Left ventricle myocardium superior (tissue), 1 donor: ENCODE measurements at regions not wholly inside any gene's neighbourhood (a gene's known extent, or its start where the extent isn't known, plus 50 kb on each side); places are given as distances from the start of the nearest gene placed in this dataset.

Experiments used
- ATAC-seq: fragments of 200-7000 bp; cut with Tn5 transposase; one replicate; pipeline ENCODE4 v1.9.1; 2020; ENCODE audit warnings: mild to moderate bottlenecking, moderate library complexity
- DNase-seq: peaks from one replicate; pipeline ENCODE4 v3.0.0-alpha.2; 2020
- intact Hi-C: fragments of 100-400 bp; cut with micrococcal nuclease; formaldehyde crosslinking; loops from one replicate; pipeline ENCODE4 v1.11.0; 2022
- donor health status: DM: no; HTN: yes; CAD: no; lungs with severe emphysema.

- DNase-seq (no peak), ATAC-seq (peak; percentile 41)
- intact Hi-C loops, result no loop called here
These were observed 233.8 kb upstream of the TMEM161B start for GRCh38 chr5:88502179-88503040.

GRCh38 chr5:88495810-88496209 lies 227.2 kb upstream of the TMEM161B start:
- no peak for ATAC-seq
- no peak for DNase-seq
- intact Hi-C loops, result no loop called here

GRCh38 chr5:88490874-88491273 lies 222.2 kb upstream of the TMEM161B start:
- intact Hi-C loops, result no loop called here
- DNase-seq, result no peak
- no peak for ATAC-seq

- DNase-seq, result no peak
- intact Hi-C loops, result no loop called here
- no peak for ATAC-seq
These were observed 220.7 kb upstream of the TMEM161B start for GRCh38 chr5:88489364-88489763.

- ATAC-seq (no peak), DNase-seq (no peak)
- intact Hi-C loops, result no loop called here
These were observed 219.9 kb upstream of the TMEM161B start for GRCh38 chr5:88488561-88488960.

- no peak for ATAC-seq
These were observed 219.5 kb upstream of the TMEM161B start for GRCh38 chr5:88488130-88488529.

GRCh38 chr5:88487066-88487465 lies 218.4 kb upstream of the TMEM161B start:
- no peak for ATAC-seq
- no peak for DNase-seq
- intact Hi-C loops, result no loop called here

More at GRCh38 chr5:88488130-88488529, 219.5 kb upstream of the TMEM161B start:
- no peak for DNase-seq
- intact Hi-C loops, result no loop called here

GRCh38 chr5:88486431-88486830 lies 217.8 kb upstream of the TMEM161B start:
- DNase-seq (no peak), ATAC-seq (no peak)
- intact Hi-C loops, result no loop called here

- no peak for ATAC-seq
- intact Hi-C loops, result no loop called here
- DNase-seq, result no peak
These were observed 216.9 kb upstream of the TMEM161B start for GRCh38 chr5:88485531-88485930.

- DNase-seq, result no peak
- intact Hi-C loops, result no loop called here
- ATAC-seq, result no peak
These were observed 215.5 kb upstream of the TMEM161B start for GRCh38 chr5:88483964-88484672.

GRCh38 chr5:88480801-88481499 lies 212.3 kb upstream of the TMEM161B start:
- ATAC-seq (no peak), DNase-seq (no peak)
- intact Hi-C loops, result no loop called here

GRCh38 chr5:88480245-88480644 lies 211.6 kb upstream of the TMEM161B start:
- DNase-seq, result no peak
- ATAC-seq, result no peak
- intact Hi-C loops, result no loop called here

- no peak for ATAC-seq
- intact Hi-C loops, result no loop called here
These were observed 205.9 kb upstream of the TMEM161B start for GRCh38 chr5:88474574-88474973.

GRCh38 chr5:88470745-88471144 lies 202.1 kb upstream of the TMEM161B start:
- intact Hi-C loops, result no loop called here
- DNase-seq, result no peak
- ATAC-seq, result no peak

More at GRCh38 chr5:88474574-88474973, 205.9 kb upstream of the TMEM161B start:
- no peak for DNase-seq

GRCh38 chr5:88459971-88460370 lies 191.3 kb upstream of the TMEM161B start:
- ATAC-seq (no peak), DNase-seq (no peak)
- intact Hi-C loops, result no loop called here

- intact Hi-C loops, result no loop called here
- DNase-seq (no peak), ATAC-seq (no peak)
These were observed 184.2 kb upstream of the TMEM161B start for GRCh38 chr5:88452820-88453219.

- intact Hi-C loops, result no loop called here
- ATAC-seq, result no peak
These were observed 181.6 kb upstream of the TMEM161B start for GRCh38 chr5:88450239-88450638.

GRCh38 chr5:88438006-88438405 lies 169.4 kb upstream of the TMEM161B start:
- ATAC-seq, result no peak
- intact Hi-C loops, result no loop called here
- DNase-seq, result no peak

More at GRCh38 chr5:88450239-88450638, 181.6 kb upstream of the TMEM161B start:
- no peak for DNase-seq

- no peak for DNase-seq
- intact Hi-C loops, result no loop called here
- no peak for ATAC-seq
These were observed 167.6 kb upstream of the TMEM161B start for GRCh38 chr5:88436290-88436689.

- intact Hi-C loops, result no loop called here
- ATAC-seq (no peak), DNase-seq (no peak)
These were observed 160.0 kb upstream of the TMEM161B start for GRCh38 chr5:88428633-88429032.
